Cardiac muscle cell (in vitro differentiated cells and primary cell): ENCODE measurements at regions not wholly inside any gene's neighbourhood (a gene's known extent, or its start where the extent isn't known, plus 50 kb on each side); places are given as distances from the start of the nearest gene placed in this dataset.

Experiments
- DNase-seq, 2 donors: peaks; one replicate each; pipeline versions ENCODE4 v3.0.0 to v3.0.0-alpha.2; 2010 to 2017; ENCODE audit warnings: low read depth in 1 of 2, low spot score in 1 of 2
- H3K27ac ChIP-seq: fragments of 200-600 bp; sonication (generic); 2 replicates; pipeline ENCODE4 v1.5.1; 2016
- H3K27me3 ChIP-seq: fragments of 200-600 bp; sonication (generic); 2 replicates; pipeline ENCODE4 v1.6.0; 2016; ENCODE audit warnings: control low read depth
- H3K36me3 ChIP-seq: fragments of 200-600 bp; sonication (generic); 2 replicates; pipeline ENCODE4 v1.5.1; 2016; ENCODE audit warnings: control low read depth
- H3K4me1 ChIP-seq: fragments of 200-600 bp; sonication (generic); 2 replicates; pipeline ENCODE4 v1.8.1; 2017; ENCODE audit warnings: low read depth, mild to moderate bottlenecking, mixed run types
- H3K4me3 ChIP-seq: fragments of 200-600 bp; sonication (generic); 2 replicates; pipeline ENCODE4 v1.5.1; 2016; ENCODE audit warnings: mild to moderate bottlenecking
- H3K9me3 ChIP-seq: fragments of 200-600 bp; sonication (generic); 2 replicates; pipeline ENCODE4 v1.5.1; 2017; ENCODE audit warnings: low read depth, mild to moderate bottlenecking, control low read depth
- CTCF ChIP-seq: IDR thresholded peaks from 2 replicates; pipeline ENCODE4 v1.5.1; 2012; ENCODE audit warnings: low read depth, mild to moderate bottlenecking, low read length

GRCh38 chr2:22838461-22838860, 546.5 kb upstream of the KLHL29 start:
- no peaks in the 10 kb centered on the region for H3K9me3 ChIP-seq
- no peak for TF ChIP-seq CTCF
- no peak overlapping the region for H3K4me3 ChIP-seq
- H3K36me3 ChIP-seq: no peaks in the 10 kb centered on the region
- no peak overlapping the region for H3K27ac ChIP-seq
- DNase-seq: no peak
- H3K4me1 ChIP-seq: no peaks in the 10 kb centered on the region
- H3K27me3 ChIP-seq: no peaks in the 10 kb centered on the region

- no peaks in the 10 kb centered on the region for H3K9me3 ChIP-seq
- no peaks in the 10 kb centered on the region for H3K36me3 ChIP-seq
- H3K4me3 ChIP-seq: no peak overlapping the region
- DNase-seq: no peak
- no peaks in the 10 kb centered on the region for H3K27me3 ChIP-seq
- H3K27ac ChIP-seq: no peak overlapping the region
- TF ChIP-seq CTCF: no peak
- H3K4me1 ChIP-seq: no peaks in the 10 kb centered on the region
Measured at GRCh38 chr2:22842205-22842869, 542.6 kb upstream of the KLHL29 start.

- H3K9me3 ChIP-seq: no peaks in the 10 kb centered on the region
- no peak for TF ChIP-seq CTCF
- no peak for DNase-seq
- no peaks in the 10 kb centered on the region for H3K27me3 ChIP-seq
- no peaks in the 10 kb centered on the region for H3K4me1 ChIP-seq
- H3K36me3 ChIP-seq: no peaks in the 10 kb centered on the region
- no peak overlapping the region for H3K4me3 ChIP-seq
- H3K27ac ChIP-seq: no peak overlapping the region
Measured at GRCh38 chr2:22843919-22844537, 541.0 kb upstream of the KLHL29 start.

GRCh38 chr2:22850310-22850709, 534.7 kb upstream of the KLHL29 start:
- no peak for TF ChIP-seq CTCF
- no peaks in the 10 kb centered on the region for H3K9me3 ChIP-seq
- H3K4me1 ChIP-seq: no peaks in the 10 kb centered on the region
- no peak overlapping the region for H3K4me3 ChIP-seq
- no peaks in the 10 kb centered on the region for H3K36me3 ChIP-seq
- no peak overlapping the region for H3K27ac ChIP-seq
- DNase-seq: no peak
- no peaks in the 10 kb centered on the region for H3K27me3 ChIP-seq

GRCh38 chr2:22854588-22854987, 530.4 kb upstream of the KLHL29 start:
- Histone ChIP-seq H3K27me3 (no peaks in the 10 kb centered on the region), H3K4me3 (no peak overlapping the region), H3K4me1 (peaks cover 11% of the 10 kb centered on the region), H3K36me3 (no peaks in the 10 kb centered on the region), H3K9me3 (no peaks in the 10 kb centered on the region), H3K27ac (no peak overlapping the region)
- DNase-seq: no peak
- no peak for TF ChIP-seq CTCF
